AG10803 (cell line): ENCODE measurements at regions not wholly inside any gene's neighbourhood (a gene's known extent, or its start where the extent isn't known, plus 50 kb on each side); places are given as distances from the start of the nearest gene placed in this dataset.

Experiments
- DNase-seq: peaks from one replicate; pipeline ENCODE4 v3.0.0; 2010; ENCODE audit warnings: low read depth
- H3K4me3 ChIP-seq: 2 replicates; pipeline ENCODE4 v1.5.1; 2011; ENCODE audit warnings: mild to moderate bottlenecking, low read length, control low read depth
- TF ChIP-seq, protein P1 (sequence below): conservative IDR thresholded peaks from 2 replicates; pipeline ENCODE4 v1.5.1; 2011; ENCODE audit warnings: mild to moderate bottlenecking, low read length, control low read depth, inconsistent platforms

DNA sequence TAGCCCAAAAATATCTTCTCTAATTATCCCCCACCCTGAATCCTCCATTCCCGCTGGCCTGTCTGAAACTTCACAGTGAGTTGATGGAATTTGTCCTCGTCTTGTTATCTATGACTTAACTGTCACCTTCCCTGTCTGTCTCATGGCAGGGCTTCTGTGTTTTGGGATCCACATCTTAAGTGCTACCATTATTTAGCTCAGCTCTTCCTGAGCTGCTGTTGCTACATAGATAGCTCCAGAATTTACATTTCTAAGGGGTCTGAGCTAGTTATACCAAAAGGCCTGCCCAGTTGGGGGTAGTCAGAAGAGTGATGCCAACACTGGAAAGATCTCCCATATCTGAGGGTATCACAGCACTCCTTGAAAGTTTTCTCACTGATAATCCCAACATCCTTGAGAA, 57.0 kb upstream of the CDKN3 start:
- TF ChIP-seq, protein P1, sequence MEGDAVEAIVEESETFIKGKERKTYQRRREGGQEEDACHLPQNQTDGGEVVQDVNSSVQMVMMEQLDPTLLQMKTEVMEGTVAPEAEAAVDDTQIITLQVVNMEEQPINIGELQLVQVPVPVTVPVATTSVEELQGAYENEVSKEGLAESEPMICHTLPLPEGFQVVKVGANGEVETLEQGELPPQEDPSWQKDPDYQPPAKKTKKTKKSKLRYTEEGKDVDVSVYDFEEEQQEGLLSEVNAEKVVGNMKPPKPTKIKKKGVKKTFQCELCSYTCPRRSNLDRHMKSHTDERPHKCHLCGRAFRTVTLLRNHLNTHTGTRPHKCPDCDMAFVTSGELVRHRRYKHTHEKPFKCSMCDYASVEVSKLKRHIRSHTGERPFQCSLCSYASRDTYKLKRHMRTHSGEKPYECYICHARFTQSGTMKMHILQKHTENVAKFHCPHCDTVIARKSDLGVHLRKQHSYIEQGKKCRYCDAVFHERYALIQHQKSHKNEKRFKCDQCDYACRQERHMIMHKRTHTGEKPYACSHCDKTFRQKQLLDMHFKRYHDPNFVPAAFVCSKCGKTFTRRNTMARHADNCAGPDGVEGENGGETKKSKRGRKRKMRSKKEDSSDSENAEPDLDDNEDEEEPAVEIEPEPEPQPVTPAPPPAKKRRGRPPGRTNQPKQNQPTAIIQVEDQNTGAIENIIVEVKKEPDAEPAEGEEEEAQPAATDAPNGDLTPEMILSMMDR = no peak
- H3K4me3 ChIP-seq = no peak overlapping the region
- no peak for DNase-seq

DNA sequence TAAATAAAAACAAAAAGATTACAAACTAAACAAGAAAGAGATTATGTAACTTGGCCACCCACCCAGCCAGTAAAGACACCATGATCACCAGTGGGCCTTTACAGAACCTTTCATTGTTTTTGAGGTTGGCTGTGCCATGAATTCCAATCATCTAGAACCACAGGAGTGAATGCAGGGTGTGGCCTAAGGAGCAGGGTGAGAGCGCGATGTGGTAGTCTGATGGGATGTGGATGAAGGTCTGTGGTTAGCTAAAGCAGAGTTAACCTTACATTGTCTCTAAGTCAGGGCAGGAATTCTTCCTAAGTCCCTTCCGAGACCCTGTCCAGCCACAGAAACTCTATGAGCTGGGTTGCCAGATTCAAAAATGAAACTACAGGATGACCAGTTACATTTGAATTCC, 54.0 kb upstream of the CDKN3 start:
- DNase-seq = no peak

DNA sequence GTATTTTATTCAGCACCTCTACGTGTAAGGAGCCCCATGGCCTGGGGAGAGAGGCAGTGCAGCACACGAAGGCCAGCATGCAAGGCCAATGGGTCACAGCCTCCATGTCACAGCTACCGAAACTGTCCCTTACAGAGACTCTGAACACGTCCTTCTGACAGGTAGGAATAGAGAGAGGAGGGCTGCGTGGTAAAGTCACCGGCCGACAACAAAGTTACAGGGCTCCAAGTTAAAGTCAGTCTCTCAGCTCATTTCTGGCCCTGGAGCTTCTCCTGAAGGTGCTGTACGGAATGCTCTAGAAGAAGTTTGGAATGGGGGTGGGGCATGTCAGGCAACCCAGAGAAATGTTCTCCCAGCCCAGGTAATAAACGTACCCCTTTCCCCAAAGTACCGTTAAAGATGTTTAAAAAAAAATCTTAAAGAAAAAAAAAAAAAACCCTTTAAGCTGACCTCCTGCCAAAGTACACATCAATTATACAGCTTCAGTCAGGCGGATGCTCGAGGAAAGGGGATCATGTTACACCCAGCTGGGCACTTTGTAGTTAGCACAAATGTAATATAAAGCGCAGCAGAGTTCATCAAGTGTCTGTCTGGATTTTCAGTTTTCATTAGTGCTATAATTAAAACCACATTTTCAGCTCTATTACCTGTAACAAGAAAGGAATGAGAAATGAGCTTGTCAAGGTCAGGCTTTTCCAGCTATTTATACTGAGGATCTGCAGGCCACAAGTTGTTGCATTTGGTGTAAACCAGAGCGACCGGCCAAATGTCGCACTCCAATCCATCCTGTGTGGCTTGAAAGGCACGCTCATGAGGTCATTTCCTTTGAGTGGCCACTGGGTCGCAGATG, 53.3 kb upstream of the CDKN3 start:
- no peak for DNase-seq
- no peak overlapping the region for H3K4me3 ChIP-seq
- TF ChIP-seq, protein P1 = no peak

More for the DNA sequence above, 54.0 kb upstream of the CDKN3 start:
- H3K4me3 ChIP-seq = no peak overlapping the region
- TF ChIP-seq, protein P1 = no peak

DNA sequence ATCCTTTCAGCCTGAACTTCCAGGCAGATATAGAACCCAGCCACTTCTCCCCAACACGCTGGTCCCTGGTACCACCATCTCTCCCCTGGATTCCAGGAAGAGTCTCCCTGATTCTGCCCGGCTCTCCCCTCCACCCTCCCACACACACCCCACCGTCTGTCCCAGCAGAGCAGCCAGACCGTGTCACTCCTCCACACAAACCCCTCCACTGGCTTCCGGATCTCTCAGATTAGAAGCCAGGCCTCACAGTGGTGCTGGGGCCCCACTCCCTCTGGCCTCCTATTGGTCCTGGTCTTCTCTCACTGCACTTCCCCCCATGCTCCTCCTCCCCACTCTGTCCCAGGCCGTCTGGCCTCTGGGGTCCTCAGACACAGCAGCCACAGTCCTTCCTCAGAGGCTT, 52.4 kb upstream of the CDKN3 start:
- TF ChIP-seq, protein P1 = no peak
- no peak for DNase-seq
- no peak overlapping the region for H3K4me3 ChIP-seq

DNA sequence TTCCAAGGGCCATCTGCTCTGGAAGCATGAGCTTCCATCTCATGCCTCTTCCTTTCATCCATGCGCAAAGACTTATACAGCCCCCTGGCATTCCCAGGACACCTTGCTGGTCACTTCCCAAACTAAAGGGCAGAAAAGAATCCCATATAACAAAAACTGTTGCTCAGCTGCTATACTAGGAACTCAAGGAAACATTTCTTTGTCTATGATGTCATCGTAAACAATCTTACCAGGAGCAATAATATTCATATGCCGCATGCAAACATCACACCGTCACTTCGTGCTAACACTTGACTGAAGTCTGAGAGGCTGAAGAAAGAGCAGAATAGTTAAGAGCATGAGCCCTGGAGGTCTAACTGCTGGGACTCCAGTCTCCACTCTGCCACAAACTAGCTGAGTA, 50.5 kb upstream of the CDKN3 start:
- TF ChIP-seq, protein P1 = no peak
- H3K4me3 ChIP-seq = no peak overlapping the region
- DNase-seq = no peak
